ENCODE measurements at regions not wholly inside any gene's neighbourhood (a gene's known extent, or its start where the extent isn't known, plus 50 kb on each side); places are given as distances from the start of the nearest gene placed in this dataset.

DNA sequence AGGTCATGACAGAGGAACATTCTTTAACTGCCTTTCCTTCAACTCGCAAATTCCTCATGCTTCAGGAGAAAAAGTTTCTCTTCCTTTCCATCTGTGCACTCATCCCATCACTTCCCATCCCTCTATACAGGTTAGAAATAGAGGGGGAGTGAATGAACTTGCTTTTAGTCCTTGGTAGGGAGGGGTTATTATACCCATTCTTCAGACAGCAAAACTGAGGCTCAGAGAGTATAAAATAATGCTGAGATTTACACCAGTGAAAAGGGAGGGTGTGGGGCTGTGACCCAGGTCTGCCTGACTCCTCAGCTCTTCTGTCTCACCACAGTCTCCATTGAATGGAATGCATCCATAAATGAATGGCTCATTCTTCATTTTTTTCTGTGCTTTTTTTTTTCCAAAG is 109.4 kb upstream of the RCN1 start:
- TF ChIP-seq, protein P1, sequence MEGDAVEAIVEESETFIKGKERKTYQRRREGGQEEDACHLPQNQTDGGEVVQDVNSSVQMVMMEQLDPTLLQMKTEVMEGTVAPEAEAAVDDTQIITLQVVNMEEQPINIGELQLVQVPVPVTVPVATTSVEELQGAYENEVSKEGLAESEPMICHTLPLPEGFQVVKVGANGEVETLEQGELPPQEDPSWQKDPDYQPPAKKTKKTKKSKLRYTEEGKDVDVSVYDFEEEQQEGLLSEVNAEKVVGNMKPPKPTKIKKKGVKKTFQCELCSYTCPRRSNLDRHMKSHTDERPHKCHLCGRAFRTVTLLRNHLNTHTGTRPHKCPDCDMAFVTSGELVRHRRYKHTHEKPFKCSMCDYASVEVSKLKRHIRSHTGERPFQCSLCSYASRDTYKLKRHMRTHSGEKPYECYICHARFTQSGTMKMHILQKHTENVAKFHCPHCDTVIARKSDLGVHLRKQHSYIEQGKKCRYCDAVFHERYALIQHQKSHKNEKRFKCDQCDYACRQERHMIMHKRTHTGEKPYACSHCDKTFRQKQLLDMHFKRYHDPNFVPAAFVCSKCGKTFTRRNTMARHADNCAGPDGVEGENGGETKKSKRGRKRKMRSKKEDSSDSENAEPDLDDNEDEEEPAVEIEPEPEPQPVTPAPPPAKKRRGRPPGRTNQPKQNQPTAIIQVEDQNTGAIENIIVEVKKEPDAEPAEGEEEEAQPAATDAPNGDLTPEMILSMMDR (IDR thresholded peaks at IDR 0.05), result no peak
- TF ChIP-seq EP300 (IDR thresholded peaks at IDR 0.05) (no peak), POLR2AphosphoS5 (IDR thresholded peaks at IDR 0.05) (no peak)
